OCI-LY7 (cell line): ENCODE measurements at regions not wholly inside any gene's neighbourhood (a gene's known extent, or its start where the extent isn't known, plus 50 kb on each side); places are given as distances from the start of the nearest gene placed in this dataset.

Experiments used
- CTCF ChIP-seq: fragments of 200-600 bp; sonication (generic); conservative IDR thresholded peaks from 2 replicates; pipeline ENCODE4 v1.5.1; 2014; ENCODE audit warnings: mild to moderate bottlenecking, antibody characterized with exemption, low read length, moderate library complexity, mixed read lengths
- EZH2phosphoT487 ChIP-seq: fragments of 200-600 bp; sonication (generic); IDR thresholded peaks from 2 replicates; pipeline ENCODE4 v1.6.1; 2018; ENCODE audit warnings: low read depth, borderline replicate concordance, mild to moderate bottlenecking, mixed run types, antibody characterized with exemption, low read length, moderate library complexity, mixed read lengths

GRCh38 chr12:88375306-88376305 is 204.7 kb downstream of the KITLG start:
- TF ChIP-seq CTCF, result no peak
- TF ChIP-seq EZH2phosphoT487, result no peak
